Tibial nerve (tissue), 3 donors: ENCODE measurements at regions not wholly inside any gene's neighbourhood (a gene's known extent, or its start where the extent isn't known, plus 50 kb on each side); places are given as distances from the start of the nearest gene placed in this dataset.

Source experiments
- CTCF ChIP-seq, 5 experiments: fragments of 200-600 bp in 3 of 5; fragments of 450-650 bp in 2 of 5; sonication (generic) in 3 of 5; IDR thresholded peaks; one replicate each; pipeline ENCODE4 v1.5.1; 2016 to 2019; ENCODE audit warnings: antibody characterized with exemption in 5 of 5, mild to moderate bottlenecking in 3 of 5, moderate library complexity in 2 of 5
- POLR2A ChIP-seq, 2 donors: fragments of 450-650 bp; IDR thresholded peaks; one replicate each; pipeline ENCODE4 v1.6.1; 2017; ENCODE audit warnings: antibody characterized with exemption in 2 of 2, mild to moderate bottlenecking in 2 of 2, moderate library complexity in 2 of 2

- TF ChIP-seq CTCF (IDR thresholded peaks at IDR 0.05) (no peak), POLR2A (IDR thresholded peaks at IDR 0.05) (no peak)
Observed at GRCh38 chr5:27590503-27590902, 552.1 kb upstream of the CDH9 start.
